Middle frontal gyrus (tissue), 1 donor: ENCODE measurements at regions not wholly inside any gene's neighbourhood (a gene's known extent, or its start where the extent isn't known, plus 50 kb on each side); places are given as distances from the start of the nearest gene placed in this dataset.

Experiments used
- DNase-seq: peaks from one replicate; pipeline ENCODE4 v3.0.0-alpha.2; 2015; ENCODE audit warnings: low spot score; ENCODE audit errors: extremely low spot score

DNA sequence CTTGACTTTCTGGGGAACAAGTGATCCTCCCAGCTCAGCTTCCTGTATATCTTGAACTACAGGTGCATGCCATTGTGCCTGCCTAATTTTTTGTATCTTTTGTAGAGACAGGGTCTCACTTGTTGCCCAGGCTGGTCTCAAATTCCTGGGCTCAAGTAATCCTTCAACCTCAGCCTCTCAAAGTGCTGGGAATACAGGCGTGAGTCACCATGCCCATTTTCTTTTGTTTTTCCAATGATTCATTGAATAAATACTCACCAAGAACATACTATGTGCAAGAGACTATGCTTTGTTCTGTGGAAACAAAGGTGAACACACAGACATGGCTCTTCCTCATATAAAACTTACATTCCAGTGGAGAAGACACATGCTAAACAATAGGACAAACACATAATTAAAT is 407.8 kb upstream of the DAB1 start:
- no peak for DNase-seq

DNA sequence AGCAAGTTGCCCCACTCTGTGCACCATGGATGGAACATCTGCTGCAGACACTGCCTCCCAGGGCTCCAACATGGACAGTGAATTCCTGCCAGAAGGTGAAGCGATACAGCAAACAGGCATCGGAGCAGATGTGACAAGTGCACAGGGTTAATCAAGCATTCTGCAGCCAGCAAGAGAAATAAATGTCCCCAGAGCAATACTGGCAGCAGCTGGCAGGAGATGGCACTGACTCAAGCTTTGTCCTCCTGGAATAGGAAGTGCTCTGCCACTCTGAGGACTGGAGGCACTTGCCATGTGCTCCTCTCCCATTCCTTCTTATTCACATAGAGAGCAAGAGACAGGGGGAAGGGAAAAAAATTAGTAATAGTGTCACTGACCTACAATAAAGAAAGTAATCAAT is 402.7 kb upstream of the DAB1 start:
- DNase-seq = no peak

DNA sequence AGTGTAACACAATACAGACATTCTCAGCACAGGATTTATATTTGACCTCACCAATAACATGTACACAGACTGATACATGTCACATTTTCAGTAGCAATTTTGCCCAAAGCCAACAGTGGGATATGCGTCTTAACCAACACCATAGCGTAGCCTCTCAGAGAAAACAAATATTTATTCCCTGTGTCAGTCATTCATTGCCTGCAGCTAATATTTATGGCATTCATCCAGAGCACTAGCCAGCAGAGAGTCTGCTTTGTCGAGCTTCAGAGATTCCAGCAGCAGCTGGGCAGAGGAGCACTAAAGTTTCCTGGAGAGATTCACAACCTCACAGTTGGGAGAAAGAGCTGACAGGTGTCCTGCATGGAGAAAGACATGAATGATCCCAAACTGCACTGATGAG is 400.7 kb upstream of the DAB1 start:
- DNase-seq = no peak

DNA sequence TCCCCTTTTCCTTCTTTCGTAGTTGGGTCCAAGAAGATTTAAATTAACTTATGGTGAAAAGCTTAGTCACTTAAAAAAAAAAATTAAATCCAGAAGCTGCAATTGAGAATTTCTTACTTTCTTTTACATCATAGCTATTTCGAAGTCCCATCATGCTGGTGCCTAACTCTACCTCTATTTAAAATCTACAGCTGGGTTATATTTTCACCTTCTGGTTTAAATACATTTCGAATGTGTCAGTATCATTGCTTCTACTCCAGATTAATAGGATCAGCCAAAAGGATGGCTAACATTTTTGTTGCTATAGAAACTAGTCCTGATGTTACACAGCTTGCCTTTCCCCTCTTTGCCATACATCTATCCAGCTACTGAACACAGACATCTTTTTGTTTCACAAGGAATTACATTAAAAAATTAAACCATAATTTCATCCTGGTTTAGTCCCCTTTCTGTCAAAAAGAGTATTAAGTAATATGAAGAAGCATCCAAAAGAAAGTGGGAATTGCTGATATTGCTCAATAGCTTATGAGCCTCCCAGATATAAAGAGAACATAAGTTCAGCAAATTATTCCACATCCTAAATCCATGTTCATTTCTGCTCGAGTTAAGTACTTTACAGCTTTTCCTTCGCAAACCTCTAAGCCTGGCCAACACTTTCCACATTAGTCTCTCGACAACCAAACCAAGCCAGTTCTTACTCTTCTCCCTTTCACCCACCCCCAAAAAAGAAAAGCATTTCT is 396.7 kb upstream of the DAB1 start:
- no peak for DNase-seq

DNA sequence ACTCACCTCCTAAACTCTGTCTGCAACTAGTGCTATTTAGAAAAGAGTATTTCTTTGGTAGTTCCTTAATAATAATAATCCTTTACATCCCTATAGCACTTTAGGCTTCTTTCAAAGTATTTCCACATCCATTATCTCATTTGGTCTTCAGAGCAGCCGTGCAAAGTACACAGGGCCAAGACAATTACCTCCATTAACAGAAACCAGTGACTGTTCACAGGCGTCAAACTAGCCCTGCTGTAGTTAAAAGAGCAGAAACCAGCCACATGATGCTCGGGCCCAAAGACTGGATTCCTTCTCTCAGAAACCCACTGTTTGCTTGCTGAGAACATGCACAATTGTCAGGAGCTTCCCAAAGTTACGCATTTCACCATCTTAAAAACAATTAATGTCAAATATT is 396.0 kb upstream of the DAB1 start:
- no peak for DNase-seq

DNA sequence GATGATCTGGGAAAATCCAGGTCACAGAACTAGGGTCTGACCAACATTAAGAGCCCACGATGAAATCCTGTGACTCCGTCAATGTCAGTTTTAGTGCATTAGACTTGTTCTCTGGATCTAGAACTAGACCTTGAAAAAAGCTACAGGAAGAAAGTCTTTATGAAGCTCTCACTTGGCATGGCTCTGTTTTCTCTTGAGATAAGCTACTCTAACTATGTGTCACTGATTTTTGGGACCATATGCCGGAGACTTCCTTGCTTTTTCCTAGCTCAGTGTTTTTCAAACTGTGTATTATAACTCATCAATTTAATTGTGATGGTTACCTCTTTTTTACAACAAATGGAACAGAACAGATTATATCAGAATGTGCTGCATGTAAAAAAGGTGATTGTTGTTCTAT is 379.7 kb upstream of the DAB1 start:
- no peak for DNase-seq

DNA sequence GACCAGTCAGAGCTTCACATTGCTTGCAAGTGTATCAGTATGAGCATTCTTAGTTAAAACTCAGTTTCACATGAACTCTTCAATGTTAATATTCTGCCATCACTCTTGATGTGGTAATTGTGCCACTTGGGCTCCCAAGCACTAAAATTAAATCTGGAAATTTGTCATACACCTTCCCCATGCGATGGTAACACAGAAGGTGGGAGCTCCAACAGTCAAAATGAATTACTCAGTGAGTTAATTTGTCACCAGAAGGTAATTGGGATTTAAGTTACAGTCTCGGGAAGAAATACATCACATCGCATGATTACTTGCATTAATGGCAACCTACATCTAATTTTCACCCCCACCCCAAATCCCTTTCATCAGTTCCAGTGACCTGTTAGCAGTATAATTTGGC is 376.5 kb upstream of the DAB1 start:
- no peak for DNase-seq

DNA sequence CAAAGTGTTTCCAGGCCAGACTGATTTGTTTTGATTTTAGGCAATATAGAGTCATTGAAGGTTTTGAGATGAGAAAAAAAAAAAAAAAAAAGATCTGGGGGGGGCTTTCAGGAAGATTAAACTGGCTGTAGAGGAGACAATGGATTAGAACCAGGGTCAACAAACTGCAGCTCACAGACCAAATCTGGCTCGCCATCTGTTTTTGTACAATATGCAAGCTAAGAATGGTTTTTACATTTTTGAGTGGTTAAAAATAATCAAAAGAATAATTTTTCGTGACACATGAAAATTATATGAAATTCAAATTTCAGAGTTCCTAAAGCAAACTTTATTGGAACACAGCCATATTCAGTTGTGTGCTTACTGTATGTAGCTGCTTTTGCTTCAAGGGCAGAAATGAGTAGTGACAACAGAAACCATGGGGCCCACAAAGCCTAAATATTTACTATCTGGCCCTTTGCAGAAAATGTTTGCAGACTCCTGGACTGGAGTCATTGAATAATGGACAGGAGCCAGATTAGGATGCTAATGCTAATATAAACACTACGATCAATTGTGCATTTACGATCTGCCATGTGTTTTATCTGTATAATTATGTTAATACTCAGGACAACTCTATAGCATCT is 375.7 kb upstream of the DAB1 start:
- DNase-seq = no peak

DNA sequence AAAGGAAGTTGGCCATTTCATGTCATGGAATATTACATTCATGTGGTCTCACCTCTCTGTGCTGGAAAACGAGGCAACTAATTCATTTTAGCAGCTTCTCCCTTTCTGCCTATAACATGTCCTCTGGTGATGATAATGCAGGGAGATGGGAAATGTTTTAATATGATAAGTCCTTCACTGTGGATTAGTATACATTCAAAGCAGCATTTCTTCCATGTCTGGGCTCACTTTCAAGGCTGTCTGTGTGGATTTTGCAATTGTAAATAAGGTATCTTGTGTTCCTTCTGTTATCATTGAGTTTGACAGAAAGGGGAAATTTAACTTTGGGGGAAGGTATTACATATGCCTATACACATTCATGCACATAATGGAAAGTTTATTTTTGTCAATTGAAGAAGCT is 374.7 kb upstream of the DAB1 start:
- no peak for DNase-seq

DNA sequence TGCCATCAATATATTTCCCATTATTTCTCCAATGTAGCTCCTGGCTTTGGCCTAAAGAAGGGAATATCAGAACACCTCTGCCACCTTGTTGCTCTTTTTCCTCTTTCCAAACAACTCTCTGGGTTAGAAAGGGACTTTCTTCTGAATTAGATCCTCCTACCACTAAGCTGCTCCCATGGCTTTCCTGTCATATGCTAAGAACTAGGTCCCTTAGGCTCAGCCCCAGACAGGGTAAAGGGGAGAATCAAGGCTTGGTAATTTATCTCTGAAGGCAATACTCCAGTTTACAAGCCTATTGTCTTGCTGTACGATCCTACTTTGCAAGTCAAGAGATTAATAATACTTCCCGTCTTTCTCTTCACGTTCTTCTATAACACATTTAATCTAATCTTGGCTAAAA is 373.2 kb upstream of the DAB1 start:
- no peak for DNase-seq

DNA sequence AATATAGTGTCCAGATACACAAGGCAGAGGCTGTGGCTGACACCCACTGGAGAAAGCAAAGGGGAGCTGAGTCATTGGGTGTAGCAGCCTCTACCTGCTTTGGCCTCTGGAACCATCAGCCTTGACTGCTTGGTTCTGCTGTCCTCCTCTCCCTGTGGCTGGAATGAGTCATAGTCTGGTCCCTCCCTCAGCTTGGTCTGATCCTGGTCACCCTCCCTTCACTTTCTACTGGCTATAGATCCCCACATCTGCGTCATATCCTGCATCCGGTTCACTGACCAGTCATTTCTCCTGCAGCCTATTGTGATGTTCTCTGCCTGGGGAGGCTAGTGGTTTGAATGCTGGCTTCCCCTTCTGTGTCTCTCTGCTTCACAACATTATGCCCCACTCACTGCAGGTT is 372.8 kb upstream of the DAB1 start:
- DNase-seq = no peak

DNA sequence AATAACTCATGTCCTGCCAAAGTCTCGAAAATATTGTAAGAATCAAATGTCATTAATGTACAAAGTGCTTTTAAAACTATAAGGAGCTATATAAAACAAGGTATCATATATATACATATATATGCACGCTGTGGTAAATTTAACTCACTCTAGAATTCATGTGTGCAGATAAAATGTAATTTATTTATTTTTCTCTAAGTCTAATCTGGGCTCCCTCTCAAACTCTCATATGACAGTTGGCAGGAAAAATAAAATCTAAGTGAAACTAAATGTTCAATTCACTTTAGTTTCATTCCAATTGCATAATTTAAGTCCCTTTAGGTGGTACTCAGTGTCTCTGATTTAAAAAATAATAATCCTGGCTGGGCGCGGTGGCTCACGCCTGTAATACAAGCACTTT is 372.0 kb upstream of the DAB1 start:
- no peak for DNase-seq

DNA sequence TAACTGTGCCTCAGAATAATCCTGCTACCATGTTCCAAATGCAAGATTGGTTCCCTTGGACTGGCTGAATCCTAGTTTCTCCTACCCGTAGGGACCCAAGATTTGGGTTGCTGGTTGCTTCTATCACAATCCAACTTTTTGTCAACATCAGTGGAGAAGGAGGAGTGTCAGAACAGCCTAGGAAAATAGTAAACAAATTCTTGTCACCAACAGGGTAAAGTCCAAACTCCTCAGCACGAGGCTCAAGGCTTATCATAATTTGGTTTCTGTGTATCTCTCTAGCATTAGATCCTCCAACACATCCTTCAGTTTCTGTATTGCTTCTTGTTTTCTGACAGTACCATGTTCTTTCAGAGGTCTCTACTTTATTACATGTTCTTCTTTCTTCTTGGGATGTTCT is 370.2 kb upstream of the DAB1 start:
- no peak for DNase-seq

DNA sequence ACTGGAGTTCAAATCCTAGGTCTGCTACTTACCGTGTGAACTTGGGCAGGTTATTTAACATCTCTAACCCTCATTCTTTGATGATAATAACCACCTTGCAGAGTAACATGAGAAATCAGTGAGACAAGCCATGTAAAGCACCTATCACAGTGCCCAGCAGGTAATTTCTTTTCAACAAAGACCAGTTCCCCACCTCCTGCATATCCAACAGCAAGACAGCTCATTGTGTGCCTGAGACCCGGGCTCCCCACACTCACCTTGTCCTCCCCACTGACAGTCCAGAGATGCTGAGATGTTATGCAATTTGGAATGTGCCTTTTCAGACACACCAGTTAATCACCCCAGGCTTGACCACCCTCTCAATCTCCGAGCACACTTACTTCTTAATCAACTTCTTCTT is 367.6 kb upstream of the DAB1 start:
- DNase-seq = no peak

DNA sequence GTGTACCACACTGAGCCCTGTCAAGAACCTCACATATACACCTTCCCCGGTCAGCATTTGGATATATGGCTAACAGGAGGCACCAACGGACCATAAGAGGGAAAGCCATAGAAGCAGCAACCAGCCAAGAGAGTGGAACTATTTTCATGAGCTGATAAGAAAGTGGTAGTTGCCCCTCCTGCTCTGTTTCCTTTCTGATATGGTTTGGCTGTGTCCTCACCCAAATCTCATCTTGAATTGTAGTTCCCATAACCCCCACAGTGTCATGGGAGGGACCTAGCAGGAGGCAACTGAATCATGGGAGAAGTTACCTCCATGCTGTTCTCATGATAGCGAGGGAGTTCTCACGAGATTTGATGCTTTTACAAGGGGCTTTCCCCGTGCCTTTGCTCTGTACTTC is 366.1 kb upstream of the DAB1 start:
- no peak for DNase-seq

DNA sequence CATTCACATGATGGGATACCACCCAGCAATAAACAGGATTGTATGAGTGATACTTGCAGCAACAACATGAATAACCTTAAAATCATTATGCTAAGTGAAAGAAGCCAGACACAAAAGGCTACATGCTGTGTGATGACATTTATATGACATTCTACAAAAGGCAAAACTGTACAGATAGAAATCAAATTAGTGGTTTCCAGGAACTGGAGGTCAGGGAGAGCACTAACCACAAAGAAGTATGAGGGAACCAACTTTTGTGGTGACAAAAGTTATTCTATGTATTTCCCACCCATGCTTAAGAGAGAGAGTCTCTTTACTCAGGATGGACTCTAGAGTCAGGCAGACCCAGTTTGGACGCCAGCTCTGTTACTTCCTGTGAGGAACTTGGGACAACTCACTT is 364.5 kb upstream of the DAB1 start:
- no peak for DNase-seq

DNA sequence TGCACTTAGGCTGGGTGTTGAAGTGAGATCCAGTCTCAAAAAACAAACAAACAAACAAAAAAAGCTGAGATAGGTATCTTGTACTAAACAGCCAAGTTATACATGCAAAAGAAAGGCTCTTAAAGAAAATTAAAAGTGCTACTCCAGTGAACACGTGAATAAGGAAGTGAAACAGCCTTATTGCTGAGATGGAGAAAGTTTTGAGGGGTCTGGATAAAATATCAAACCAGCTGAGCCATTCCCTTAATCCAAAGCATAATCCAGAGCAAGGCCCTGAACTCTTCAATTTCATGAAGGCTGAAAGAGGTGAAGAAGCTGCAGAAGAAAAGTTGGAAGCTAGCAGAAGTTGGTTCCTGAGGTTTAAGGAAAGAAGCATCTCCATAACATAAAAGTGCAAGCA is 360.5 kb upstream of the DAB1 start:
- DNase-seq = no peak

DNA sequence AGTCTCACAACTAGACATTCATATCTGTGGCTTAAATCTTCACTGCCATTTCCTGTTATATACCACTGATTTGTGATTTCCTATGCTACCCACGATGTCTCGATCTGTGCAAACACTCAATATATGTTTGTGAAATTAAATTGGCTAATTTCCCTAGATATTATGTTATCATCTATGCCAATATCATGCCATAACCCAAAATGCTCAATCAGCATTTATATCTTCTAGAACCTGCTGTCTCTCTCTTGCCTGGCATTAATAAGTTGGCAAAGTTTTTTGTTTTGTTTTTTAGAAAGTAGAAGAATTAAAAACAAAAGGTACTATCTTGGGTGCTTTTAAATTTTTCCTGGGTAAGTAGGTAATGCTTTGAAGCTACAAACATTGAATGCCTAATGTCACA is 358.5 kb upstream of the DAB1 start:
- DNase-seq = no peak

DNA sequence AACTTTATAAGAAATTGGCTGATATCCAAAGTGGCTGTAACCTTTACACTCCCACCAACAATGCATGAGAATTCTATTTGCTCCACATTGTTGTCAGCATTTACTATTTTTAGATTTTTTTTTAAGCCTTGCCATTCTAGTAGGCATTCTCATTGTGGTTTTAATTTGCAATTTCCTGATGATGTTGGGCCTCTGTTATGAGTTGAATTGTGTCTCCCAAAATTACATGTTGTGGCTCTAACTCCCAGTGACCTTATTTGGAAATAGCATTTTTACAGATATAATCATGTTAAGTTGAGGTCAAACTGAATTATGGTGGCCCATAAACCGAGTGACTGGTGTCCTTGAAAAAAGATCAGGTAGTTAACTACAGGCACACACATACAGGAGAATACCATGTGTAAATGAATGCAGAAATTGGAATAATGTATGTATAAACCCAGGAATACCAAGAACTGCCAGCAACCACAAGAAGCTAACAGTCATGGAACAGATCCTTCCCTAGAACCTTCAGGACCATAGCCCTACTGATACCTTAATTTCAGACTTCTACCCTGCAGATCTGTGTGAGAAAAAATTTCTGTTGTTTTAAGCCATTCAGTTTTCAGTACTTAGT is 348.8 kb upstream of the DAB1 start:
- no peak for DNase-seq

DNA sequence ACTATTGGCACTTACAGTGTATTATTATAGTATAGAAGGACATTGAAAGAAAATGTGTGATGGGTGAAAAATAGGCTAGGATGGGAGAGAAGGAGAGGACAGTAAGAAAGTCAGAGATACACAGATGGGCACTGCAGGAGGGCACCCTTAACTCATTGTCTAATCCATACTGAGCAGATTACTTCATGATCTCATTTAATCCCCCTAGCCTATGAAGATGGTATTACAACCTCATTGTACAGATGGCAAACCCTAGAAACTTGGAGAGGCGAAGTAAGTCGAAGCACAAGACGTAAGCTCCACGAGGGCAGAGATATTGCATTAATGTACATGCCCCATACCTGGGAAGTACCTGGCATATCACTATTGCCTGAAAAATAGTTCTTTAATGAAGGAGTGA is 346.9 kb upstream of the DAB1 start:
- no peak for DNase-seq

DNA sequence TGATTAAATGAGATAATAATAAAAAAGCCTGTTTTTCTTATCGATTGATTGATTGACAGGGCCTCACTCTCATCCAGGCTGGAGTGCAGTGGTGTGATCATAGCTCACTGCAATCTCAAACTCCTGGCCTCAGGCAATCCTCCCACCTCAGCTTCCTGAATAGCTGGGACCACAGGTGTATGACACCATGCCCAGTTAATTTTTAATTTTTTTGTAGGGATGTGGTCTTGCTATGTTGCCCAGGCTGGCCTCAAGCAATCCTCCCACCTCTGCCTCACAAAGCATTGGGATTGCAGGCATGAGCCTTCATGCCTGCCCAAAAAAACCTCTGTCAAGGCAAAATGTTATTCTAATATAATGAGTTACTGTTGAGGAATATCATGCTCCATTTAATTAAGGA is 346.4 kb upstream of the DAB1 start:
- no peak for DNase-seq

DNA sequence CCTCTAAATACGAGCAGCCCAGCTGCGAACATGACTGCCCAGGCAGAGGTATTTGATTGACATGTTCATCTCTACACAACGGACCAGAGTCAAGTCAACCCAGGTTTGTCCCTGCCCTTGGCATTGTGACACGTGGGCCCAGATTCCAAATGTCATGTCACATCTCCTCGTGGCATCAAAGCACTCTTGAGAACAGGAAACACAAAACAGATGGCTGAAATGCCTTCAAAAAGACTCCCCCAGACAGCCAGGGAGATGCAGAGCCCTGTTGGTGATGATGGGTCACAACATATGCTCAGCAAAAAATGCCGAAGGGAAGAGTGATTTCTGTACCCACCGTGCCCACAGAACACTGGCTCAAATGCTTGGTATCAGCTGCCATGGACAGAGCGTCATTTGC is 337.8 kb upstream of the DAB1 start:
- DNase-seq = no peak

DNA sequence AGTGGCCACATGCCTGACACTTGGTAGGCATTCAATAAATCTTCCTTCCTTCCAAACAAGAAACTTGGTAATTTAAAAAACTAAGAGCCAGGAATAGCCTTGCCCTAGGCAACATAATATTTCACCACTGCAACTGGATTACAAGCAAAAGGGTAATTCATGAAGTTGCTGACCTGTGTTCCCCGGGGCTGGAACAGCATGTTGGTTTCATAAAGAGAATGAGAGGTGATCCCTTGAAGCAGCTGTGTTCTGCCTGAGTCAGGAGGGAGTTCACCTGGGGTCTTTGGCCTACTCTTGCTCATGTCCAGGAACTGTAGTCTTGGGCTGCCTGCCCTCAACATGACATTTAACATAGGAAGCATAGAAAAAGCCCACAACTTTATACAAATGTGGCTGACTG is 329.0 kb upstream of the DAB1 start:
- no peak for DNase-seq
